IMR-90 (cell line): ENCODE measurements at regions not wholly inside any gene's neighbourhood (a gene's known extent, or its start where the extent isn't known, plus 50 kb on each side); places are given as distances from the start of the nearest gene placed in this dataset.

Experiments used
- ATAC-seq: fragments of 200-7000 bp; cut with Tn5 transposase; 2 replicates; pipeline ENCODE4 v1.9.1; 2020; ENCODE audit warnings: low read depth, mild to moderate bottlenecking, moderate library complexity
- BruUV-seq: library from RNA; stranded (reverse); fragments of 400-500 nt; replicated peaks from 2 replicates; lab custom pipeline; 2021; lab: Mats Ljungman, UMichigan
- CTCF ChIA-PET: fragments of 300-600 bp; formaldehyde crosslinking; extraction: SDS; loops from one replicate; lab custom pipeline; 2021; ENCODE audit warnings: antibody characterized with exemption; lab: Yijun Ruan, JAX
- POLR2A ChIA-PET: fragments of 300-600 bp; sonication (Branson Sonifier 250); formaldehyde crosslinking; loops from one replicate; lab custom pipeline; 2022; ENCODE audit warnings: antibody characterized with exemption; ENCODE audit not compliant: unreplicated experiment; lab: Charles Lee
- DNase-seq: peaks from one replicate; pipeline ENCODE4 v3.0.0; 2013
- H2AFZ ChIP-seq: replicated peaks from 2 replicates; pipeline ENCODE3; 2013; ENCODE audit warnings: low read length, mild to moderate bottlenecking; ENCODE audit not compliant: poor library complexity
- H2AK5ac ChIP-seq: 2 replicates; pipeline ENCODE4 v1.6.1; 2013; ENCODE audit warnings: low read depth, low read length, inconsistent platforms
- H2AK9ac ChIP-seq: replicated peaks from 2 replicates; pipeline ENCODE3; 2013; ENCODE audit warnings: mild to moderate bottlenecking, low read depth, low read length, moderate library complexity; ENCODE audit not compliant: poor library complexity
- H2BK120ac ChIP-seq: 2 replicates; pipeline ENCODE4 v1.6.1; 2013; ENCODE audit warnings: low read depth, low read length, inconsistent platforms
- H2BK15ac ChIP-seq: 3 replicates; pipeline ENCODE4 v1.6.1; 2013; ENCODE audit warnings: low read depth, low read length, inconsistent platforms
- H2BK20ac ChIP-seq: 2 replicates; pipeline ENCODE4 v1.6.1; 2013; ENCODE audit warnings: low read depth, mild to moderate bottlenecking, inconsistent platforms, low read length, moderate library complexity
- H2BK5ac ChIP-seq: 2 replicates; pipeline ENCODE4 v1.6.1; 2013; ENCODE audit warnings: mild to moderate bottlenecking, low read depth, low read length, inconsistent platforms; ENCODE audit not compliant: poor library complexity, severe bottlenecking
- H3K14ac ChIP-seq: replicated peaks from 2 replicates; pipeline ENCODE4 v1.6.1; 2013; ENCODE audit warnings: low read depth, low read length, inconsistent platforms
- H3K18ac ChIP-seq: 2 replicates; pipeline ENCODE4 v1.6.1; 2013; ENCODE audit warnings: low read depth, low read length, control low read depth
- H3K23ac ChIP-seq: 2 replicates; pipeline ENCODE4 v1.6.1; 2013; ENCODE audit warnings: low read depth, low read length, inconsistent platforms
- H3K27ac ChIP-seq: 2 replicates; pipeline ENCODE4 v1.5.1; 2013; ENCODE audit warnings: mild to moderate bottlenecking, control low read depth, low read length; ENCODE audit not compliant: insufficient read depth
- H3K27me3 ChIP-seq: 2 replicates; pipeline ENCODE4 v1.6.1; 2013; ENCODE audit warnings: low read length; ENCODE audit not compliant: control insufficient read depth, insufficient read depth
- H3K36me3 ChIP-seq: 2 replicates; pipeline ENCODE4 v1.6.1; 2013; ENCODE audit warnings: low read length, mixed read lengths; ENCODE audit not compliant: control insufficient read depth, insufficient read depth
- H3K4ac ChIP-seq: 2 replicates; pipeline ENCODE4 v1.6.1; 2013; ENCODE audit warnings: low read depth, low read length, inconsistent platforms
- H3K4me1 ChIP-seq: 2 replicates; pipeline ENCODE4 v1.6.1; 2013; ENCODE audit warnings: low read length, mixed read lengths; ENCODE audit not compliant: control insufficient read depth, insufficient read depth
- H3K4me2 ChIP-seq: 2 replicates; pipeline ENCODE4 v1.6.1; 2013; ENCODE audit warnings: low read depth, mild to moderate bottlenecking, control low read depth, low read length, moderate library complexity
- H3K4me3 ChIP-seq: 2 replicates; pipeline ENCODE4 v1.5.1; 2013; ENCODE audit warnings: low read depth, mild to moderate bottlenecking, control low read depth, low read length, moderate library complexity; ENCODE audit not compliant: insufficient read depth
- H3K56ac ChIP-seq: 2 replicates; pipeline ENCODE4 v1.6.1; 2013; ENCODE audit warnings: low read length, inconsistent platforms; ENCODE audit not compliant: insufficient read depth; ENCODE audit errors: extremely low read depth
- H3K79me1 ChIP-seq, 2 experiments: 2 replicates each; pipeline ENCODE4 v1.6.1; 2013; ENCODE audit warnings: low read length in 2 of 2, inconsistent platforms in 1 of 2, low read depth in 1 of 2
- H3K9ac ChIP-seq: 2 replicates; pipeline ENCODE4 v1.6.1; 2013; ENCODE audit warnings: low read depth, low read length, control low read depth
- H3K9me1 ChIP-seq: 2 replicates; pipeline ENCODE4 v1.6.1; 2013; ENCODE audit warnings: low read length, inconsistent platforms; ENCODE audit not compliant: insufficient read depth
- H3K9me3 ChIP-seq: 2 replicates; pipeline ENCODE4 v1.6.1; 2013; ENCODE audit warnings: low read length; ENCODE audit not compliant: control insufficient read depth, insufficient read depth
- H4K20me1 ChIP-seq: 2 replicates; pipeline ENCODE4 v1.6.1; 2013; ENCODE audit warnings: low read length, inconsistent platforms; ENCODE audit not compliant: insufficient read depth
- H4K5ac ChIP-seq: 2 replicates; pipeline ENCODE4 v1.6.1; 2013; ENCODE audit warnings: mild to moderate bottlenecking, low read depth, low read length, control low read depth
- H4K8ac ChIP-seq, 2 experiments: 2 replicates each; pipeline ENCODE4 v1.6.1; 2013; ENCODE audit warnings: low read depth in 2 of 2, low read length in 2 of 2, control low read depth in 1 of 2, inconsistent platforms in 1 of 2
- H4K91ac ChIP-seq: 2 replicates; pipeline ENCODE4 v1.6.1; 2013; ENCODE audit warnings: low read depth, low read length, inconsistent platforms; ENCODE audit not compliant: insufficient read depth
- BHLHE40 ChIP-seq: fragments of 150-350 bp; IDR thresholded peaks from 2 replicates; pipeline ENCODE4 v1.6.1; 2016; ENCODE audit warnings: mild to moderate bottlenecking, low read depth, low read length
- CEBPB ChIP-seq: IDR thresholded peaks from 2 replicates; pipeline ENCODE4 v1.6.1; 2012; ENCODE audit warnings: low read depth, low read length, improper control_type of control experiment
- CHD1 ChIP-seq: IDR thresholded peaks from 2 replicates; pipeline ENCODE4 v1.6.1; 2012; ENCODE audit warnings: low read depth, low read length, improper control_type of control experiment
- CTCF ChIP-seq: conservative IDR thresholded peaks from 2 replicates; pipeline ENCODE4 v1.5.1; 2012; ENCODE audit warnings: mild to moderate bottlenecking, low read depth, low read length, improper control_type of control experiment
- ELK1 ChIP-seq: fragments of 150-350 bp; IDR thresholded peaks from 2 replicates; pipeline ENCODE4 v1.6.1; 2016; ENCODE audit warnings: low read depth, mild to moderate bottlenecking, low read length, moderate library complexity, borderline replicate concordance
- FOS ChIP-seq: fragments of 150-350 bp; IDR thresholded peaks from 2 replicates; pipeline ENCODE4 v1.6.1; 2016; ENCODE audit warnings: low read depth, low read length
- MAFK ChIP-seq: IDR thresholded peaks from 2 replicates; pipeline ENCODE4 v1.6.1; 2012; ENCODE audit warnings: low read depth, low read length, improper control_type of control experiment
- MAZ ChIP-seq: IDR thresholded peaks from 2 replicates; pipeline ENCODE4 v1.6.1; 2012; ENCODE audit warnings: low read depth, mild to moderate bottlenecking, low read length, improper control_type of control experiment, moderate library complexity, borderline replicate concordance
- MXI1 ChIP-seq: IDR thresholded peaks from 2 replicates; pipeline ENCODE4 v1.6.1; 2012; ENCODE audit warnings: low read depth, mild to moderate bottlenecking, low read length, moderate library complexity, borderline replicate concordance
- NFE2L2 ChIP-seq: fragments of 150-350 bp; IDR thresholded peaks from 2 replicates; pipeline ENCODE4 v1.6.1; 2016; ENCODE audit warnings: low read depth, mild to moderate bottlenecking, low read length
- POLR2A ChIP-seq: IDR thresholded peaks from 2 replicates; pipeline ENCODE4 v1.6.1; 2012; ENCODE audit warnings: mild to moderate bottlenecking, low read depth, low read length
- RAD21 ChIP-seq: IDR thresholded peaks from 2 replicates; pipeline ENCODE4 v1.6.1; 2012; ENCODE audit warnings: low read length, improper control_type of control experiment
- RCOR1 ChIP-seq: IDR thresholded peaks from 2 replicates; pipeline ENCODE4 v1.6.1; 2012; ENCODE audit warnings: mild to moderate bottlenecking, low read length, improper control_type of control experiment; ENCODE audit not compliant: insufficient replicate concordance
- RFX5 ChIP-seq: IDR thresholded peaks from 2 replicates; pipeline ENCODE4 v1.8.0; 2012; ENCODE audit warnings: low read depth, mild to moderate bottlenecking, low read length, moderate library complexity
- SMC3 ChIP-seq: fragments of 150-350 bp; IDR thresholded peaks from 2 replicates; pipeline ENCODE4 v1.6.1; 2016; ENCODE audit warnings: low read depth, mild to moderate bottlenecking, antibody characterized with exemption, low read length, moderate library complexity
- WGBS, 2 experiments: methylation state at CpG; one replicate each; pipeline versions ENCODE4 v1.1.5 to v1.1.7; 2013; ENCODE audit warnings: missing lambda C conversion rate in 2 of 2; ENCODE audit not compliant: insufficient read length in 1 of 2; ENCODE audit errors: extremely low coverage in 2 of 2; 5-methylcytosine and 5-hydroxymethylcytosine counted together
- dilution Hi-C: fragments of 300-500 bp; cut with HindIII; formaldehyde crosslinking; loops from one replicate; pipeline ENCODE4 v1.14.3; 2018; ENCODE audit warnings: low sequenced_read_pairs; ENCODE audit not compliant: unreplicated experiment
- in situ Hi-C: fragments of 300-500 bp; cut with MboI; formaldehyde crosslinking; loops from 3 replicates; pipeline ENCODE4 v1.14.3; 2019; ENCODE audit warnings: low sequenced_read_pairs, inconsistent platforms, mixed read lengths
- intact Hi-C: fragments of 100-400 bp; cut with micrococcal nuclease; formaldehyde crosslinking; loops from 2 replicates; pipeline ENCODE4 v1.10.0; 2022
- TF ChIP-seq, protein P1 (sequence below): fragments of 150-350 bp; IDR thresholded peaks from 2 replicates; pipeline ENCODE4 v1.6.1; 2017; ENCODE audit warnings: mild to moderate bottlenecking, antibody characterized with exemption, low read length, low read depth

- Histone ChIP-seq H3K56ac (no peak overlapping the region), H3K18ac (no peak overlapping the region), H3K27ac (peak overlapping the region; percentile 50), H2AFZ (no peak overlapping the region), H3K23ac (peak overlapping the region; percentile 66; the same call in 1 of the 2 replicates), H3K4ac (peak overlapping the region; percentile 91), H3K36me3 (no peaks in the 10 kb centered on the region; the same call in 1 of the 2 replicates), H2BK120ac (peak overlapping the region; percentile 88), H3K9ac (no peak overlapping the region), H3K9me3 (no peaks in the 10 kb centered on the region), H2BK5ac (peak overlapping the region; percentile 21), H4K5ac (no peak overlapping the region), H3K4me2 (no peak overlapping the region), H2AK5ac (peak overlapping the region; percentile 54), H2AK9ac (peak overlapping the region; percentile 75), H3K27me3 (no peaks in the 10 kb centered on the region), H2BK15ac (peak overlapping the region; percentile 28; the same call in 2 of the 3 replicates), H3K14ac (peak overlapping the region; percentile 51; the same call in 1 of the 2 replicates), H3K9me1 (peaks cover 61% of the 10 kb centered on the region), H4K8ac (peak overlapping the region in 1 of 2 experiments; percentile 65; a peak in 1 of 4 replicates), H4K91ac (peak overlapping the region; percentile 84), H2BK20ac (peak overlapping the region; percentile 62), H3K4me1 (peaks cover 37% of the 10 kb centered on the region), H4K20me1 (peaks cover 80% of the 10 kb centered on the region), H3K4me3 (no peak overlapping the region), H3K79me1 (peaks cover 52 to 80% of the 10 kb centered on the region in 2 experiments)
- DNase-seq (no peak), ATAC-seq (no peak)
- TF ChIP-seq RCOR1, result no peak
- TF ChIP-seq NFE2L2, result no peak
- TF ChIP-seq RFX5, result no peak
- no peak for TF ChIP-seq CTCF
- no peak for TF ChIP-seq ELK1
- no peak for TF ChIP-seq CEBPB
- TF ChIP-seq MAZ, result no peak
- no peak for TF ChIP-seq CHD1
- TF ChIP-seq POLR2A, result no peak
- no peak for TF ChIP-seq RAD21
- no peak for TF ChIP-seq MAFK
- no peak for TF ChIP-seq BHLHE40
- TF ChIP-seq, protein P1, sequence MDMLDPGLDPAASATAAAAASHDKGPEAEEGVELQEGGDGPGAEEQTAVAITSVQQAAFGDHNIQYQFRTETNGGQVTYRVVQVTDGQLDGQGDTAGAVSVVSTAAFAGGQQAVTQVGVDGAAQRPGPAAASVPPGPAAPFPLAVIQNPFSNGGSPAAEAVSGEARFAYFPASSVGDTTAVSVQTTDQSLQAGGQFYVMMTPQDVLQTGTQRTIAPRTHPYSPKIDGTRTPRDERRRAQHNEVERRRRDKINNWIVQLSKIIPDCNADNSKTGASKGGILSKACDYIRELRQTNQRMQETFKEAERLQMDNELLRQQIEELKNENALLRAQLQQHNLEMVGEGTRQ, result no peak
- TF ChIP-seq MXI1, result no peak
- no peak for TF ChIP-seq FOS
- TF ChIP-seq SMC3, result no peak
- intact Hi-C loops, result loop anchor here (2.0 kb wide), 1 partner anchor 45 kb away; no protein-coding TSS in a partner anchor
- no CpG with 5 or more reads among the region's 6 CpGs for WGBS, 2 experiments
- dilution Hi-C loops, result no loop called here
- ChIA-PET CTCF (no interaction called here), POLR2A (no interaction called here)
- in situ Hi-C loops, result no loop called here
- BruUV-seq, result no TSS peak
These were observed 133.3 kb upstream of the IPO9 start for GRCh38 chr1:201695607-201696006.
